ENCODE measurements at regions not wholly inside any gene's neighbourhood (a gene's known extent, or its start where the extent isn't known, plus 50 kb on each side); places are given as distances from the start of the nearest gene placed in this dataset.

DNA sequence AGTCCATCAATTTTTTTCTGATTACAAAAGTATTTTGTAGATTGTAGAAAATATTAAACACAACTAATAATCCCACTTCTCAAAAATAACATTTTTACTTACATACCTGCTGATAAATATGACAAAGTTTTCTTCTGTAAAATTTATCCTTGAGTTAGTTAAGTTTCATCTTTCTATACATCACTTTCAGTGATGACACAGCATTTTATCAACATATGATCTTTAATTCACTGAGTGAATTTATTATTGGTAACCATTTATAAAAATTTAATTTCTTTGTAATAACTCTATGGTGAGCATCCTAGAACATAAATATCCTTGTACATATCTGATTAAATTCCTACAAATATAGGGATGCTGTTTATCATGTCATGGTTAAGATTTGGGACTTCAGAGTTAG is 385.0 kb upstream of the SLC35B3 start:
- no peaks in the 10 kb centered on the region for H3K36me3 ChIP-seq
- intact Hi-C loops (cut with DNase I) = no loop called here
- no peaks in the 10 kb centered on the region for H3K4me1 ChIP-seq
- H3K27me3 ChIP-seq = no peaks in the 10 kb centered on the region
- TF ChIP-seq, protein P1, sequence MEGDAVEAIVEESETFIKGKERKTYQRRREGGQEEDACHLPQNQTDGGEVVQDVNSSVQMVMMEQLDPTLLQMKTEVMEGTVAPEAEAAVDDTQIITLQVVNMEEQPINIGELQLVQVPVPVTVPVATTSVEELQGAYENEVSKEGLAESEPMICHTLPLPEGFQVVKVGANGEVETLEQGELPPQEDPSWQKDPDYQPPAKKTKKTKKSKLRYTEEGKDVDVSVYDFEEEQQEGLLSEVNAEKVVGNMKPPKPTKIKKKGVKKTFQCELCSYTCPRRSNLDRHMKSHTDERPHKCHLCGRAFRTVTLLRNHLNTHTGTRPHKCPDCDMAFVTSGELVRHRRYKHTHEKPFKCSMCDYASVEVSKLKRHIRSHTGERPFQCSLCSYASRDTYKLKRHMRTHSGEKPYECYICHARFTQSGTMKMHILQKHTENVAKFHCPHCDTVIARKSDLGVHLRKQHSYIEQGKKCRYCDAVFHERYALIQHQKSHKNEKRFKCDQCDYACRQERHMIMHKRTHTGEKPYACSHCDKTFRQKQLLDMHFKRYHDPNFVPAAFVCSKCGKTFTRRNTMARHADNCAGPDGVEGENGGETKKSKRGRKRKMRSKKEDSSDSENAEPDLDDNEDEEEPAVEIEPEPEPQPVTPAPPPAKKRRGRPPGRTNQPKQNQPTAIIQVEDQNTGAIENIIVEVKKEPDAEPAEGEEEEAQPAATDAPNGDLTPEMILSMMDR (IDR thresholded peaks at IDR 0.05) = no peak
- H3K27ac ChIP-seq = no peak overlapping the region
- no peaks in the 10 kb centered on the region for H3K9me3 ChIP-seq
- no peak for DNase-seq (ENCODE audit: low spot score in 2 of 2)
- no peak overlapping the region for H3K4me3 ChIP-seq

GRCh38 chr6:8819446-8819845 is 384.1 kb upstream of the SLC35B3 start:
- Histone ChIP-seq H3K4me3 (no peak overlapping the region), H3K27me3 (no peaks in the 10 kb centered on the region), H3K9me3 (no peaks in the 10 kb centered on the region), H3K4me1 (no peaks in the 10 kb centered on the region), H3K36me3 (no peaks in the 10 kb centered on the region), H3K27ac (no peak overlapping the region)
- intact Hi-C loops (cut with DNase I) = no loop called here
- TF ChIP-seq, protein P1 (IDR thresholded peaks at IDR 0.05) = no peak
- DNase-seq (ENCODE audit: low spot score in 2 of 2) = no peak

DNA sequence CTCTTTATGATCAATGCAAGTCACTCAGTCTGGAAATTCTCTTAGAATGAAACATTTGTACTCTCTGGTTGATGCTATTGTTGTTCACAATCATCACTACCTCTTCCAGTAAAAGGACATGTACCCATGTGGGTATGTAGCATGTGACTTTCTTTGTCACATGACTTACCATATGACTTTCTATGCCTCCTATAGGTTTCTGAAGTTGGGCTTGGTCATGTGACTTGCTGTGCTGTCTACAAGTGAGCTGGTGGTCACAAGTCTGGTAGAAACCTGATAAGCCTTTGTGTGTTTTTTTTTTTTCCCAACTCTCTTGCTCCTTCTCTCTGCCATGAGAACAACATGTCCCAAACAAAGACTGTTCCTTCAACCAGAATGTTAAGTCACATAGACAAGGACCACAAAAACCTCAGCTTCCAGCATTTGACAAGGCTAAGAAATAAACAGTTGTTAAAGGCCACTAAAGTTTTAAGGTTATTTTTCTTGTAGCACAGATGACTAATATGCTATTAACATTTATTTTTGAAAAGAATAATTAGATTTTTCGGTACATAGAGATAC is 379.2 kb upstream of the SLC35B3 start:
- TF ChIP-seq, protein P1 (IDR thresholded peaks at IDR 0.05) = no peak
- intact Hi-C loops (cut with DNase I) = no loop called here
- DNase-seq (ENCODE audit: low spot score in 2 of 2) = no peak

GRCh38 chr6:8810325-8810724 is 375.0 kb upstream of the SLC35B3 start:
- no peaks in the 10 kb centered on the region for H3K27me3 ChIP-seq
- no peaks in the 10 kb centered on the region for H3K36me3 ChIP-seq
- no peaks in the 10 kb centered on the region for H3K4me1 ChIP-seq
- H3K27ac ChIP-seq = no peak overlapping the region
- H3K9me3 ChIP-seq = no peaks in the 10 kb centered on the region
- no peak overlapping the region for H3K4me3 ChIP-seq
- TF ChIP-seq, protein P1 (IDR thresholded peaks at IDR 0.05) = no peak
- DNase-seq (ENCODE audit: low spot score in 2 of 2) = no peak
- intact Hi-C loops (cut with DNase I) = no loop called here

More for the DNA sequence above, 379.2 kb upstream of the SLC35B3 start:
- Histone ChIP-seq H3K4me1 (no peaks in the 10 kb centered on the region), H3K4me3 (no peak overlapping the region), H3K27me3 (no peaks in the 10 kb centered on the region), H3K9me3 (no peaks in the 10 kb centered on the region), H3K27ac (no peak overlapping the region), H3K36me3 (no peaks in the 10 kb centered on the region)

GRCh38 chr6:8809662-8810061 is 374.3 kb upstream of the SLC35B3 start:
- H3K4me1 ChIP-seq = no peaks in the 10 kb centered on the region
- no peaks in the 10 kb centered on the region for H3K27me3 ChIP-seq
- H3K4me3 ChIP-seq = no peak overlapping the region
- intact Hi-C loops (cut with DNase I) = no loop called here
- DNase-seq (ENCODE audit: low spot score in 2 of 2) = no peak
- TF ChIP-seq, protein P1 (IDR thresholded peaks at IDR 0.05) = no peak
- H3K27ac ChIP-seq = no peak overlapping the region
- H3K9me3 ChIP-seq = no peaks in the 10 kb centered on the region
- no peaks in the 10 kb centered on the region for H3K36me3 ChIP-seq

Measured in ascending aorta (tissue), 2 donors.